T-cell (primary cell): ENCODE measurements at regions not wholly inside any gene's neighbourhood (a gene's known extent, or its start where the extent isn't known, plus 50 kb on each side); places are given as distances from the start of the nearest gene placed in this dataset.
"Not testable (repeated sequence)": the region's sequence is repeated elsewhere in the genome, so short reads cannot be mapped to it uniquely, and the experiment has no call there.

Experiments used
- ATAC-seq, 4 experiments: fragments of 200-7000 bp in 3 of 4; fragments of 150-1000 bp in 1 of 4; cut with Tn5 transposase; replicated peaks in 1 of 4; 1 replicate in 3 of 4; 2 replicates in 1 of 4; pipeline ENCODE4 v1.10.0; 2021; ENCODE audit warnings: moderate library complexity in 3 of 4, mild to moderate bottlenecking in 2 of 4, moderate number of reproducible peaks in 1 of 4
- CTCF ChIA-PET, 2 donors: fragments of 300-600 bp; sonication (Branson Sonifier 250); formaldehyde crosslinking; loops; one replicate each; lab custom pipeline; 2022; ENCODE audit warnings: antibody characterized with exemption in 2 of 2; lab: Charles Lee
- POLR2A ChIA-PET, 2 donors: fragments of 300-600 bp; sonication (Branson Sonifier 250); formaldehyde crosslinking; loops; one replicate each; lab custom pipeline; 2022; ENCODE audit warnings: antibody characterized with exemption in 2 of 2; lab: Charles Lee
- DNase-seq, 35 experiments: peaks; one replicate each; pipeline versions ENCODE4 v3.0.0 to v3.0.0-alpha.2; 2013 to 2023
- H3K27ac ChIP-seq: one replicate; pipeline ENCODE4 v1.5.1; 2013; ENCODE audit warnings: low read length
- H3K27me3 ChIP-seq, 2 experiments: replicated peaks in 1 of 2; 1 replicate in 1 of 2; 2 replicates in 1 of 2; pipeline versions ENCODE4 v1.6.1 to v1.7.0; 2013; ENCODE audit warnings: low read length in 1 of 2, mixed read lengths in 1 of 2; ENCODE audit not compliant: control insufficient read depth in 2 of 2, insufficient read depth in 2 of 2; ENCODE audit errors: extremely low read depth in 1 of 2
- H3K36me3 ChIP-seq, 2 donors: 1 replicate in 1 of 2; 2 replicates in 1 of 2; pipeline versions ENCODE4 v1.6.1 to v1.7.0; 2013; ENCODE audit warnings: low read length in 1 of 2; ENCODE audit not compliant: control insufficient read depth in 2 of 2, insufficient read depth in 1 of 2; ENCODE audit errors: extremely low read depth in 1 of 2
- H3K4me1 ChIP-seq, 2 experiments: 1 replicate in 1 of 2; 2 replicates in 1 of 2; pipeline versions ENCODE4 v1.6.1 to v1.7.0; 2013; ENCODE audit warnings: low read length in 2 of 2, mixed read lengths in 1 of 2; ENCODE audit not compliant: insufficient read depth in 2 of 2, control insufficient read depth in 1 of 2; ENCODE audit errors: extremely low read depth in 1 of 2
- H3K4me3 ChIP-seq, 2 donors: 1 replicate in 1 of 2; 2 replicates in 1 of 2; pipeline versions ENCODE4 v1.5.1 to v1.7.0; 2013; ENCODE audit warnings: mild to moderate bottlenecking in 2 of 2, low read length in 1 of 2, moderate library complexity in 1 of 2; ENCODE audit not compliant: control insufficient read depth in 1 of 2; ENCODE audit errors: extremely low read depth in 1 of 2
- H3K9me3 ChIP-seq: 2 replicates; pipeline ENCODE4 v1.7.0; 2013
- H3K27ac Mint-ChIP-seq, 2 donors: one replicate each; pipeline ENCODE4 v1.8.0; 2020 to 2021; ENCODE audit warnings: mild to moderate bottlenecking in 2 of 2, mixed read lengths in 2 of 2
- H3K27me3 Mint-ChIP-seq, 2 donors: one replicate each; pipeline ENCODE4 v1.8.0; 2021 to 2022; ENCODE audit warnings: mixed read lengths in 2 of 2
- H3K36me3 Mint-ChIP-seq: one replicate; pipeline ENCODE4 v1.8.0; 2021; ENCODE audit warnings: mixed read lengths
- H3K4me1 Mint-ChIP-seq, 3 donors: one replicate each; pipeline ENCODE4 v1.8.0; 2020 to 2022; ENCODE audit warnings: mixed read lengths in 3 of 3, mild to moderate bottlenecking in 1 of 3
- H3K4me3 Mint-ChIP-seq, 3 donors: one replicate each; pipeline ENCODE4 v1.8.0; 2020 to 2022; ENCODE audit warnings: mild to moderate bottlenecking in 3 of 3, mixed read lengths in 3 of 3, moderate library complexity in 3 of 3
- H3K9me3 Mint-ChIP-seq, 3 donors: one replicate each; pipeline ENCODE4 v1.8.0; 2020 to 2022; ENCODE audit warnings: mixed read lengths in 3 of 3
- WGBS: methylation state at CpG from one replicate; pipeline ENCODE4 v1.1.5; 2013; ENCODE audit warnings: missing lambda C conversion rate; ENCODE audit not compliant: insufficient coverage; 5-methylcytosine and 5-hydroxymethylcytosine counted together

DNA sequence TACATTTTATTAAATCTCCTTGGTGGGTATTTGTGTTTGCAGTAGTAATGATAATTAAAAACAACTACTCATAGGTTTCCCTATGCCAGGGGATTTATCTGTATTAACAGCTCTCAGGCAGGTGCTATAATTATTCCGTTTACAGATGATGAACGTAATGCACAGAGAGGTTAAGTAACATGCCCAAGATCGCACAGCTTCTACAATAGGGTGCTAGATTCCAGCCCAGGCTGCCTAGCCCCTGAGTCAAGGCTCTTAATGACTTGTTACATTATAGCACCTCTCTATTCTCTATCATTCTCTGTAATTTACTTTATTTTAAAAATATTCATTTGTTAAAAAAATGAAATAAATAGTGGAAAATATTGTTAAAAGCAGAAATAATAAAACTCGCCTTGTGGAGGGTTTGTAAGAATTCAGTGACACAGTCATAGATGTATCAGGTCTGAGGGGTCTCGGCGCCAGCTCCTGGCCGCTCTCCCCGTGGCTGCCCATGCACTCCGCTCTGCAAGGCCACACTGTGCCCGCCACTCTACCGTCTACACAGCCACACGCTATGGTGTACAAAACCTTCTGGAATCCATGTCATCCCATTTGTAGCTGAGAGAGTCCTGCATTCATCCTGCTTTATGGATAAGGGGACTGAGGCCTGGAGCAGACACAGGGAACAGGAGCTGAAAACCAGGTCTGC is 562.2 kb downstream of the MATN1 start:
- no peak overlapping the region for H3K4me3 ChIP-seq
- Mint-ChIP-seq H3K9me3 (no peaks in the 10 kb centered on the region), H3K27ac (no peak overlapping the region), H3K4me1 (no peaks in the 10 kb centered on the region), H3K27me3 (peaks cover 25 to 36% of the 10 kb centered on the region in 2 donors), H3K4me3 (no peak overlapping the region), H3K36me3 (no peaks in the 10 kb centered on the region)
- POLR2A ChIA-PET = no interaction called here
- no peak for DNase-seq
- CTCF ChIA-PET = no interaction called here
- no peak for ATAC-seq
- H3K27ac ChIP-seq = no peak overlapping the region
- no peaks in the 10 kb centered on the region for H3K36me3 ChIP-seq
- H3K27me3 ChIP-seq = peaks cover 0 to 19% of the 10 kb centered on the region in 2 experiments
- no peaks in the 10 kb centered on the region for H3K4me1 ChIP-seq
- 93% methylated on average over 8 of the region's 12 CpGs for WGBS
- no peaks in the 10 kb centered on the region for H3K9me3 ChIP-seq

DNA sequence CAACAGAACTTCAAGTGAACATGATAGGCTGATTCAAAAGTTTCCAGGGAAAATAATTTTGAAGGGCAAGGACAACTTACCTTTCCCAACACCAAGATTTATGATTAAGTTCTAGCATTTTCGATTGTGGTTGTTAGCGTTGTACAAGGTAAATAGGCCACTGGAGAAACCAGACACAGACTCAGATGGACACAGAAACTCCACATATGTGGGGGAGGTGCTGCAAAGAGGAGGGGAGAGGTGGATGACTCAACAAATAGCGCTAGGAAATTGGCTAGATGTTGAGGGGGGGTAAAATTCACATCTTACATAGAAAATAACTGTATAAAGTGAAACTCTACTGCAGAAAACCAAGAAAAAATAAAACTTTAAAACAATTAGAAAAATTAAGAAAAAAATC is 564.4 kb downstream of the MATN1 start:
- Histone ChIP-seq H3K4me3 (no peak overlapping the region), H3K4me1 (no peaks in the 10 kb centered on the region), H3K36me3 (no peaks in the 10 kb centered on the region), H3K27me3 (peaks cover 0 to 14% of the 10 kb centered on the region in 2 experiments), H3K27ac (no peak overlapping the region), H3K9me3 (no peaks in the 10 kb centered on the region)
- ChIA-PET POLR2A (no interaction called here), CTCF (no interaction called here)
- H3K36me3 Mint-ChIP-seq = no peaks in the 10 kb centered on the region
- no peaks in the 10 kb centered on the region for H3K4me1 Mint-ChIP-seq
- no peak overlapping the region for H3K27ac Mint-ChIP-seq
- H3K9me3 Mint-ChIP-seq = peaks cover 0 to 5% (median 5%) of the 10 kb centered on the region in 3 donors
- DNase-seq = no peak
- H3K27me3 Mint-ChIP-seq = peaks cover 23 to 26% of the 10 kb centered on the region in 2 donors
- WGBS = no CpG with 5 or more reads among the region's 3 CpGs
- H3K4me3 Mint-ChIP-seq = no peak overlapping the region
- no peak for ATAC-seq

DNA sequence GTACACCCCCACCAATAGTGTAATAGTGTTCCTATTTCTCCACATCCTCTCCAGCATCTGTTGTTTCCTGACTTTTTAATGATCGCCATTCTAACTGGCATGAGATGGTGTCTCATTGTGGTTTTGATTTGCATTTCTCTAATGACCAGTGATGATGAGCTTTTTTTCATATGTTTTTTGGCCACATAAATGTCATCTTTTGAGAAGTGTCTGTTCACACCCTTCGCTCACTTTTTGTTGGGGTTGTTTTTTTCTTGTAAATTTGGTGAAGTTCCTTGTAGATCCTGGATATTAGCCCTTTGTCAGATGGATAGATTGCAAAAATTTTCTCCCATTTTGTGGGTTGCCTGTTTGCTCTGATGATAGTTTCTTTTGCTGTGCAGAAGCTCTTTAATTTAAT is 567.7 kb downstream of the MATN1 start:
- Mint-ChIP-seq H3K9me3 (peaks cover 6 to 15% (median 13%) of the 10 kb centered on the region in 3 donors), H3K27me3 (peaks cover 5 to 16% of the 10 kb centered on the region in 2 donors)
- H3K4me3 ChIP-seq, CTCF ChIA-PET, DNase-seq, H3K27ac ChIP-seq, H3K9me3 ChIP-seq, POLR2A ChIA-PET, H3K27ac Mint-ChIP-seq, H3K4me1 ChIP-seq, H3K4me3 Mint-ChIP-seq, H3K27me3 ChIP-seq, H3K36me3 Mint-ChIP-seq, H3K4me1 Mint-ChIP-seq, H3K36me3 ChIP-seq, ATAC-seq: not testable (repeated sequence)
- WGBS = 89% methylated on average over 1 of the region's 2 CpGs

DNA sequence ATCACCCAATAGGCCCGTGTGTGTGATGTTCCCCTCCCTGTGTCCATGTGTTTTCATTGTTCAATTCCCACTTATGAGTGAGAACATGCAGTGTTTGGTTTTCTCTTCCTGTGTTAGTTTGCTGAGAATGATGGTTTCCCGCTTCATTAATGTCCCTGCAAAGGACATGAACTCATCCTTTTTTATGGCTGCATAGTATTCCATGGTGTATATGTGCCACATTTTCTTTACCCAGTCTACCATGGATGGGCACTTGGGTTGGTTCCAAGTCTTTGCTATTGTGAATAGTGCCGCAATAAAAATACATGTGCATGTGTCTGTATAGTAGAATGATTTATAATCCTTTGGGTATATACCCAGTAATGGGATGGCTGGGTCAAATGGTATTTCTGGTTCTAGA is 568.1 kb downstream of the MATN1 start:
- H3K4me3 Mint-ChIP-seq, DNase-seq, CTCF ChIA-PET, H3K36me3 Mint-ChIP-seq, H3K9me3 ChIP-seq, POLR2A ChIA-PET, H3K4me3 ChIP-seq, H3K27me3 ChIP-seq, H3K27ac Mint-ChIP-seq, H3K36me3 ChIP-seq, H3K4me1 Mint-ChIP-seq, H3K4me1 ChIP-seq, ATAC-seq, H3K27ac ChIP-seq: not testable (repeated sequence)
- WGBS = no CpG with 5 or more reads among the region's 3 CpGs
- peaks cover 5 to 16% of the 10 kb centered on the region in 2 donors for H3K27me3 Mint-ChIP-seq
- peaks cover 6 to 17% (median 13%) of the 10 kb centered on the region in 3 donors for H3K9me3 Mint-ChIP-seq

DNA sequence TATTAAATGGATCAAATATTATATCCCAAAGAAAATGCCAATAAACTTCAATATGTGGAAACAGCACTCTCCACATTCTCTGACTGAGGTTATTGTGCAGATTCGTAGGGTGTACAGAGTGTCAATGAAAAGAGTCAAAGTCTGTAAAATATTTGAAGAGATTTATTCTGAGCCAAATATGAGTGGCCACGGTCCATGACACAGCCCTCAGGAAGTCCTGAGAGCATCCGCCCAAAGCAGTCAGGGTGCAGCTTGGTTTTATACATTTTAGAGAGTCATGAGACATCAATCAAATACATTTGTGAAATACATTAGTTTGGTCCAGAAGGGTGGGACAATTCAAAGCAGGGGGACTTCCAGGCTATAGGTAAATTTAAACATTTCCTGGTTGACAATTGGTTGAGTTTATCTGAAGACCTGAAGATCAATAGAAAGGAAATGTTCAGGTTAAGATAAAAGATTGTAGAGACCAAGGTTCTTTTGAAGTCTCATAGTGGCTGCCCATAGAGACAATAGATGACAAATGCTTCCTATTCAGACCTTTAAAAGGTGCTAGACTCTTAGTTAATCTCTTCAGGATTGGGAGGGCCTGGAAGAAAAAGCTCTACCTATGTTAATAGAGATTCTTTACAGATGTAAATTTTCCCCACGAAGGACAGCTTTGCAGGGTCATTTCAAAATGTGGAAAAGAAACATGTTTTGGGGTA is 569.5 kb downstream of the MATN1 start:
- no peak overlapping the region for H3K27ac Mint-ChIP-seq
- H3K36me3 Mint-ChIP-seq = no peaks in the 10 kb centered on the region
- Histone ChIP-seq H3K9me3 (no peaks in the 10 kb centered on the region), H3K27me3 (no peaks in the 10 kb centered on the region), H3K27ac (no peak overlapping the region), H3K36me3 (no peaks in the 10 kb centered on the region), H3K4me3 (no peak overlapping the region), H3K4me1 (no peaks in the 10 kb centered on the region)
- ChIA-PET CTCF (no interaction called here), POLR2A (no interaction called here)
- H3K4me3 Mint-ChIP-seq = no peak overlapping the region
- H3K4me1 Mint-ChIP-seq = peaks cover 0 to 2% (median 0%) of the 10 kb centered on the region in 3 donors
- DNase-seq = no peak
- peaks cover 6 to 17% (median 13%) of the 10 kb centered on the region in 3 donors for H3K9me3 Mint-ChIP-seq
- no CpG with 5 or more reads among the region's 4 CpGs for WGBS
- H3K27me3 Mint-ChIP-seq = peaks cover 5 to 11% of the 10 kb centered on the region in 2 donors
- no peak for ATAC-seq

DNA sequence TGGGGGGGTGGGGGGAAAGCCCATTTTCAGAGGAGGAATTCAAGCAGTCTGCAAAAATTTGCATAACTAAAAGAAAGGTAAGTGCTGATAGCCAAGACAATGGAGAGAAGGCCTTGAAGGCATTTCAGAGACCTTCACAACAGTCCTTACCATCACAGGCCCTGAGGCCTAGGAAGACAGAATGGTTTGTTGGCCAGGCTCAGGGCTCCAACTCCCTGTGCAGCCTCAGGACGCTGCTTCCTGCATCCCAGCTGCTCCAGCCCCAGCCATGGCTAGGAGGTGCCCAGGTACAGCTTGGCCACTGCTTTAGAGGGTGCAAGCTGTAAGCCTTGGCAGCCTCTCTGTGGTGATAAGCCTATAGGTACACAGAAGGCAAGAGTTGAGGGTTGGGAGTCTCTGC is 571.6 kb downstream of the MATN1 start:
- no peak overlapping the region for H3K27ac ChIP-seq

More for the DNA sequence above, 571.6 kb downstream of the MATN1 start:
- H3K4me1 ChIP-seq = no peaks in the 10 kb centered on the region
- DNase-seq (no peak), ATAC-seq (no peak)
- H3K27me3 ChIP-seq = no peaks in the 10 kb centered on the region
- H3K4me1 Mint-ChIP-seq = peaks cover 0 to 2% (median 0%) of the 10 kb centered on the region in 3 donors
- CTCF ChIA-PET = no interaction called here
- H3K27ac Mint-ChIP-seq = no peak overlapping the region
- peaks cover 9% of the 10 kb centered on the region in 2 donors for H3K27me3 Mint-ChIP-seq
- WGBS = 22% methylated on average over 1 of the region's 1 CpG
- peaks cover 6 to 17% (median 13%) of the 10 kb centered on the region in 3 donors for H3K9me3 Mint-ChIP-seq
- no peaks in the 10 kb centered on the region for H3K36me3 ChIP-seq
- no peak overlapping the region for H3K4me3 Mint-ChIP-seq
- POLR2A ChIA-PET = no interaction called here
- H3K36me3 Mint-ChIP-seq = no peaks in the 10 kb centered on the region
- no peak overlapping the region for H3K4me3 ChIP-seq
- H3K9me3 ChIP-seq = no peaks in the 10 kb centered on the region
